Ovary (tissue), 7 donors: ENCODE measurements at regions not wholly inside any gene's neighbourhood (a gene's known extent, or its start where the extent isn't known, plus 50 kb on each side); places are given as distances from the start of the nearest gene placed in this dataset.

Source experiments
- DNase-seq, 5 donors: peaks; one replicate each; pipeline ENCODE4 v3.0.0-alpha.2; 2019 to 2020
- H3K27ac ChIP-seq, 2 donors: fragments of 200-600 bp; one replicate each; pipeline versions ENCODE4 v1.5.1 to v1.8.0; 2019 to 2022
- H3K27me3 ChIP-seq: fragments of 200-600 bp; one replicate; pipeline ENCODE4 v1.8.0; 2022
- H3K36me3 ChIP-seq: fragments of 200-600 bp; sonication (generic); one replicate; pipeline ENCODE4 v1.5.1; 2019
- H3K4me1 ChIP-seq: one replicate; pipeline ENCODE4 v1.8.1; 2013; ENCODE audit warnings: mild to moderate bottlenecking, moderate library complexity; ENCODE audit not compliant: insufficient read depth
- H3K4me3 ChIP-seq: fragments of 200-600 bp; sonication (generic); one replicate; pipeline ENCODE4 v1.5.1; 2017
- H3K9me3 ChIP-seq, 2 donors: fragments of 200-600 bp in 1 of 2; sonication (generic) in 1 of 2; one replicate each; pipeline versions ENCODE4 v1.5.1 to v1.8.1; 2013 to 2019; ENCODE audit warnings: mild to moderate bottlenecking in 1 of 2, moderate library complexity in 1 of 2
- EP300 ChIP-seq: sonication (generic); formaldehyde crosslinking; IDR thresholded peaks from one replicate; pipeline ENCODE4 v1.6.1; 2017; ENCODE audit warnings: antibody characterized with exemption
- POLR2A ChIP-seq: fragments of 450-650 bp; IDR thresholded peaks from one replicate; pipeline ENCODE4 v1.6.1; 2017; ENCODE audit warnings: antibody characterized with exemption, mild to moderate bottlenecking, moderate library complexity
- WGBS, 3 donors: extraction: QIAGEN DNeasy Blood & Tissue Kit in 1 of 3; methylation state at CpG; one replicate each; pipeline versions ENCODE4 v1.1.5 to v1.1.7; 2013 to 2017; 5-methylcytosine and 5-hydroxymethylcytosine counted together
- intact Hi-C, 4 donors: fragments of 100-400 bp; cut with DNase I; formaldehyde crosslinking; loops; one replicate each; pipeline versions ENCODE4 v1.11.0 to v1.15.1; 2022 to 2023
- TF ChIP-seq, protein P1 (sequence below), 3 donors: fragments of 450-650 bp in 2 of 3; fragments of 200-600 bp in 1 of 3; IDR thresholded peaks; one replicate each; pipeline versions ENCODE4 v1.5.1 to v1.8.0; 2016 to 2022; ENCODE audit warnings: antibody characterized with exemption in 3 of 3, mild to moderate bottlenecking in 1 of 3
- donor health status: DM: no; HTN: no; CAD: no; lungs with moderate emphysema.
- donor health status: DM: no; HTN: no; CAD: no.
- donor health status: Bipolar disorder and iron deficiency.
- donor health status: DM: no; HTN: no; CAD: no.
- donor health status: DM: yes; HTN: yes; CAD: no.

DNA sequence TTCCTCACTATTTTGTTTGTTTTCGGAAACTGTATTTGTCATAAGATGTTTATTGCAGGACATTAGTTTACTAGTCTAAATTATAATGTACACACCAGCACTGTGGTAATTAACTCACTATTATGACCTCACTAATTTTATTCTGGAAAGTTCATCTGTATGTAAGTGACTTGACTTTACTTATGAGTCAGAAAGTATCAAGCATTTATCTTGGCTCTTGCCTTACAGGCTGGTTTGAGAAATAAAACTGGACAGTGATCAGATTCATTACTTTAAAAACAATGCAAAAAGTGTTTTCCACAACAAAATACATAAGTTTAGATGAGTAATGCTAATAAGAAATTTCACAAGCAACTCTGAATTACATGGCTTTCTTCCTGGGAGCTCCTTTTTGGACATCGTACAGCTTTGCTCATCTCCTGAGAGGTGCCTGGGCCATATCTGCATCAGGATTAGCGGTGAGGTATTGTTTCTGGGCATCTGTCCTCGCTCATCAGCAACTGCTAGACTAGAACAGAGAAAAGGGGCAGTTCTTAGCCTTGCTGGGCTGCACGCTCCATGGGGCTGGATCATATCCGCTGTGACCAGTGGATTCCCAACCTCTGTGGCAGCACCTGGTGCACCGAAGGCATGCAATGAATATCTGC lies 179.8 kb downstream of the SOD2 start:
- Histone ChIP-seq H3K27me3 (no peaks in the 10 kb centered on the region), H3K4me3 (no peak overlapping the region), H3K9me3 (no peaks in the 10 kb centered on the region), H3K4me1 (no peaks in the 10 kb centered on the region), H3K36me3 (no peaks in the 10 kb centered on the region), H3K27ac (no peak overlapping the region)
- DNase-seq: no peak
- TF ChIP-seq EP300 (no peak), POLR2A (no peak)
- TF ChIP-seq, protein P1, sequence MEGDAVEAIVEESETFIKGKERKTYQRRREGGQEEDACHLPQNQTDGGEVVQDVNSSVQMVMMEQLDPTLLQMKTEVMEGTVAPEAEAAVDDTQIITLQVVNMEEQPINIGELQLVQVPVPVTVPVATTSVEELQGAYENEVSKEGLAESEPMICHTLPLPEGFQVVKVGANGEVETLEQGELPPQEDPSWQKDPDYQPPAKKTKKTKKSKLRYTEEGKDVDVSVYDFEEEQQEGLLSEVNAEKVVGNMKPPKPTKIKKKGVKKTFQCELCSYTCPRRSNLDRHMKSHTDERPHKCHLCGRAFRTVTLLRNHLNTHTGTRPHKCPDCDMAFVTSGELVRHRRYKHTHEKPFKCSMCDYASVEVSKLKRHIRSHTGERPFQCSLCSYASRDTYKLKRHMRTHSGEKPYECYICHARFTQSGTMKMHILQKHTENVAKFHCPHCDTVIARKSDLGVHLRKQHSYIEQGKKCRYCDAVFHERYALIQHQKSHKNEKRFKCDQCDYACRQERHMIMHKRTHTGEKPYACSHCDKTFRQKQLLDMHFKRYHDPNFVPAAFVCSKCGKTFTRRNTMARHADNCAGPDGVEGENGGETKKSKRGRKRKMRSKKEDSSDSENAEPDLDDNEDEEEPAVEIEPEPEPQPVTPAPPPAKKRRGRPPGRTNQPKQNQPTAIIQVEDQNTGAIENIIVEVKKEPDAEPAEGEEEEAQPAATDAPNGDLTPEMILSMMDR (IDR thresholded peaks at IDR 0.05): no peak
- 87% methylated on average over 7 of the region's 7 CpGs for WGBS, 3 donors
- intact Hi-C loops: no loop called here

DNA sequence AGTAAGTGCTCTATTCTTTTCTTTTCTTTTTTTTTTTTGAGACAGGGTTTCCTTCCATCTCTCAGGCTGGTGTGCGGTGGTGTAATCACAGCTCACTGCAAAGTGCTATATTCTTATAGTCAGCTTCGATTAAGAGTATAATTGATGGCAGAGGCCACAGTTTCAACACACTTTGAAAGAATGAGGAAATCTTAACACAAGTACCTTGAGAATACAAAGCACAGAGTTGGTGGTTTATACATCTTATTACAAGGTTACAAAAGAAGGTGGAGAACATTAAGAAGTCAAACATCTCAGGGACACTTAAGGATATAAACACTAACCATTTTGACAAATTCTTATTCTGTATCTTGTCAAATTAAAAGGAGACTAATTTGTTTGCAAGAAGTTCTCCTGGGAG lies 180.5 kb downstream of the SOD2 start:
- no peak for DNase-seq
- 68 to 82% (median 71%) methylated on average over 2 of the region's 2 CpGs for WGBS, 3 donors
- no peaks in the 10 kb centered on the region for H3K9me3 ChIP-seq
- no peaks in the 10 kb centered on the region for H3K27me3 ChIP-seq
- no peaks in the 10 kb centered on the region for H3K36me3 ChIP-seq
- H3K4me1 ChIP-seq: no peaks in the 10 kb centered on the region
- TF ChIP-seq EP300 (no peak), POLR2A (no peak)
- TF ChIP-seq, protein P1 (IDR thresholded peaks at IDR 0.05): no peak
- intact Hi-C loops: no loop called here
- no peak overlapping the region for H3K27ac ChIP-seq
- H3K4me3 ChIP-seq: no peak overlapping the region

DNA sequence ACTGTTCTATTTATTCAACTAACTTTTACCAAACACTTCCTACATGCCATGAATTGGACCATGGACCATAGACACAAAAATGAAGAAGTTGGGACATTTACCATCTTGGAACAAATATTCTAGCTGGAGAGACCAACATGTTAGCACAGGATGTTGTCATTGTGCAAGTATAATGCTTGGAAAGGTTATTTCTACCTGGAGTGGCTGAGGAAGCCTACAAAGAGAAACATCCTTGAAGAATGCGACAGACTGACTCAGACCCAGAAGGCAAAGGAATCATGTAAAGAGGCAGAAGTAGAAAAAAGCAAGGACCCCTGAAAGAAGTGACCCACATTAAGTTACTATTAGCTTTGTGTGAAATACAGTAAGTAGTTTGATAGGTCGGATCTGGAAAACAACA lies 180.9 kb downstream of the SOD2 start:
- Histone ChIP-seq H3K4me1 (no peaks in the 10 kb centered on the region), H3K27ac (no peak overlapping the region), H3K4me3 (no peak overlapping the region), H3K9me3 (no peaks in the 10 kb centered on the region), H3K36me3 (no peaks in the 10 kb centered on the region), H3K27me3 (no peaks in the 10 kb centered on the region)
- intact Hi-C loops: no loop called here
- no peak for DNase-seq
- TF ChIP-seq EP300: no peak
- 88 to 92% (median 91%) methylated on average over 2 of the region's 2 CpGs for WGBS, 3 donors

DNA sequence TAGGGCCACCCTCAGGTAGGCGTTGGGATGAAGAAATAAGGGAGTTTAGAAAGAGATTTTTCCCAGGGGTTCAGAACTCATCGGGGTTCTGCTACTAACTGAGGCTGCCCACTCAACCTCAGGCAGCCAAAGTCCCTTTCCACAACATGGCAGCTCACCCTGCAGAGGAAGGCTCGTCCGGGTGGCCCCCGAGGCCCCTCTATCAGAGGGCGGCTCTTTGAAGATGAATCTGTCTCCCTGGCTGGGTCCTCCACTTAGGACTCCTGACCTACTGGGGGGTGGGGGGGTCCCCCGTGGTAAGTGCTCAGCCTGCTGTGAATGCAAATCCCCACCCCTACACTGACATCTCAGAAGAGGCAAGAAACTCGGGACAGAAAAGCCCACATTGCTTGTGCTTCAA lies 182.9 kb downstream of the SOD2 start:
- WGBS, 3 donors: 85 to 92% (median 89%) methylated on average over 8 of the region's 8 CpGs
- no peaks in the 10 kb centered on the region for H3K9me3 ChIP-seq
- DNase-seq: no peak
- no peak overlapping the region for H3K27ac ChIP-seq
- H3K4me1 ChIP-seq: no peaks in the 10 kb centered on the region
- TF ChIP-seq, protein P1 (IDR thresholded peaks at IDR 0.05): no peak
- TF ChIP-seq EP300 (no peak), POLR2A (no peak)
- H3K4me3 ChIP-seq: no peak overlapping the region
- no peaks in the 10 kb centered on the region for H3K27me3 ChIP-seq
- intact Hi-C loops: no loop called here
- H3K36me3 ChIP-seq: no peaks in the 10 kb centered on the region

DNA sequence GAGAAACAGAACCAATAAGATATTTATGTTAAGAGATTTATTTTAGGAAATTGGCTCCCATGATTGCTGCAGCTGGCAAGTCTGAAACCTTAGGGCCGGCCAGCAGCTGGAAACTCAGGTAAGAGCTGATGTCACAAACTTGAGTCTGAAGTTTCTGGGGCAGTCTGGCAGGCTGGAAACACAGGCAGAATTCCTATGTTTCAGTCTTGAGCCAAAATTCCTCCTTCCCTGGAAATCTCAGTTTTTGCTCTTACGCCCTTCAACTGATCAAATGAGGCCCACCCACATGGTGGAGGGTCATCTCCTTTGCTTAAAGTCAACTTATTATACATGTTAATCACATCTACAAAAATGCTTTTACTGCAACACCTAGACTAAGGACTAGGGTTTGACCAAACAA lies 184.1 kb downstream of the SOD2 start:
- 90 to 95% (median 94%) methylated on average over 2 of the region's 2 CpGs for WGBS, 3 donors
- Histone ChIP-seq H3K9me3 (no peaks in the 10 kb centered on the region), H3K27me3 (no peaks in the 10 kb centered on the region), H3K4me3 (no peak overlapping the region), H3K4me1 (no peaks in the 10 kb centered on the region), H3K27ac (no peak overlapping the region), H3K36me3 (no peaks in the 10 kb centered on the region)
- no peak for DNase-seq
- TF ChIP-seq, protein P1 (IDR thresholded peaks at IDR 0.05): no peak
- TF ChIP-seq EP300: no peak
- no peak for TF ChIP-seq POLR2A
- intact Hi-C loops: no loop called here
